ENCODE measurements at regions not wholly inside any gene's neighbourhood (a gene's known extent, or its start where the extent isn't known, plus 50 kb on each side); places are given as distances from the start of the nearest gene placed in this dataset.

DNA sequence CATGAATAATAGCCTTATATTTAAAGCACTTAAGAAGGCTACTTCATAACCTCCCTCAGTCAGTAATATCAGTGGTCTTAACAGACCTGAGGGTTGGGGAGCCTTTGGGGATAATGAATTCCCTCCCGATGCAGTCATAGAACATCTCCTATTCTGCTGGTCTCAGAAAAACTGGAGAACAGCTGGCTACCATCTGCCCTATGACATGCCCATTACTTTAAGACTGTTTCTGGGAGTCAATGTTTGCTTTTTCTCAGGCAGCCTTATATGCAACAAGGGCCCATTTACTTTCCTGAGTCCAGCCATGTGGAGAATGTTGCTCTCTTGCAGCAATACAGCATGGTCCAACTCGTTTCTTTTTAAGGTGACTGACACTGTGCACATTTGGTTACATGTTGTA is 161.7 kb upstream of the PARP11 start:
- H3K79me2 ChIP-seq (ENCODE audit: insufficient read depth, low read length): no peaks in the 10 kb centered on the region
- no peaks in the 10 kb centered on the region for H3K9me2 ChIP-seq (replicated peaks; ENCODE audit: insufficient read depth, low read length)
- H3F3A ChIP-seq (ENCODE audit: insufficient read depth): no peaks in the 10 kb centered on the region
- TF ChIP-seq, protein P1, sequence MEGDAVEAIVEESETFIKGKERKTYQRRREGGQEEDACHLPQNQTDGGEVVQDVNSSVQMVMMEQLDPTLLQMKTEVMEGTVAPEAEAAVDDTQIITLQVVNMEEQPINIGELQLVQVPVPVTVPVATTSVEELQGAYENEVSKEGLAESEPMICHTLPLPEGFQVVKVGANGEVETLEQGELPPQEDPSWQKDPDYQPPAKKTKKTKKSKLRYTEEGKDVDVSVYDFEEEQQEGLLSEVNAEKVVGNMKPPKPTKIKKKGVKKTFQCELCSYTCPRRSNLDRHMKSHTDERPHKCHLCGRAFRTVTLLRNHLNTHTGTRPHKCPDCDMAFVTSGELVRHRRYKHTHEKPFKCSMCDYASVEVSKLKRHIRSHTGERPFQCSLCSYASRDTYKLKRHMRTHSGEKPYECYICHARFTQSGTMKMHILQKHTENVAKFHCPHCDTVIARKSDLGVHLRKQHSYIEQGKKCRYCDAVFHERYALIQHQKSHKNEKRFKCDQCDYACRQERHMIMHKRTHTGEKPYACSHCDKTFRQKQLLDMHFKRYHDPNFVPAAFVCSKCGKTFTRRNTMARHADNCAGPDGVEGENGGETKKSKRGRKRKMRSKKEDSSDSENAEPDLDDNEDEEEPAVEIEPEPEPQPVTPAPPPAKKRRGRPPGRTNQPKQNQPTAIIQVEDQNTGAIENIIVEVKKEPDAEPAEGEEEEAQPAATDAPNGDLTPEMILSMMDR (IDR thresholded peaks at IDR 0.05; ENCODE audit: insufficient read depth, low read length, poor library complexity, severe bottlenecking): no peak
- TF ChIP-seq EZH2phosphoT487 (conservative IDR thresholded peaks at IDR 0.05; ENCODE audit: low read length): no peak
- H3K27me3 ChIP-seq (ENCODE audit: low read length): no peaks in the 10 kb centered on the region
- no peaks in the 10 kb centered on the region for H3K36me3 ChIP-seq (ENCODE audit: low read length)
- H3K4me2 ChIP-seq (ENCODE audit: low read depth, low read length, poor library complexity, severe bottlenecking): no peak overlapping the region
- no peaks in the 10 kb centered on the region for H4K20me1 ChIP-seq (ENCODE audit: low read depth, low read length)
- no peaks in the 10 kb centered on the region for H3K9me3 ChIP-seq (ENCODE audit: insufficient read depth, low read length)
- H2AFZ ChIP-seq (ENCODE audit: low read depth, low read length, severe bottlenecking): no peak overlapping the region
- no peak overlapping the region for H3K27ac ChIP-seq (ENCODE audit: low read depth, low read length)
- H3K4me3 ChIP-seq (ENCODE audit: insufficient read depth, low read length, poor library complexity, severe bottlenecking): no peak overlapping the region
- H3K9ac ChIP-seq (ENCODE audit: low read length): no peak overlapping the region

- H3K4me3 ChIP-seq (ENCODE audit: insufficient read depth, low read length, poor library complexity, severe bottlenecking): no peak overlapping the region
- no peaks in the 10 kb centered on the region for H3F3A ChIP-seq (ENCODE audit: insufficient read depth)
- no peaks in the 10 kb centered on the region for H3K9me2 ChIP-seq (replicated peaks; ENCODE audit: insufficient read depth, low read length)
- no peak overlapping the region for H2AFZ ChIP-seq (ENCODE audit: low read depth, low read length, severe bottlenecking)
- no peaks in the 10 kb centered on the region for H3K79me2 ChIP-seq (ENCODE audit: insufficient read depth, low read length)
- no peaks in the 10 kb centered on the region for H3K27me3 ChIP-seq (ENCODE audit: low read length)
- no peaks in the 10 kb centered on the region for H3K36me3 ChIP-seq (ENCODE audit: low read length)
- no peak overlapping the region for H3K4me2 ChIP-seq (ENCODE audit: low read depth, low read length, poor library complexity, severe bottlenecking)
- no peaks in the 10 kb centered on the region for H3K9me3 ChIP-seq (ENCODE audit: insufficient read depth, low read length)
- no peak overlapping the region for H3K27ac ChIP-seq (ENCODE audit: low read depth, low read length)
- no peak for TF ChIP-seq EZH2phosphoT487 (conservative IDR thresholded peaks at IDR 0.05; ENCODE audit: low read length)
- TF ChIP-seq, protein P1 (IDR thresholded peaks at IDR 0.05; ENCODE audit: insufficient read depth, low read length, poor library complexity, severe bottlenecking): no peak
- H4K20me1 ChIP-seq (ENCODE audit: low read depth, low read length): no peaks in the 10 kb centered on the region
- no peak overlapping the region for H3K9ac ChIP-seq (ENCODE audit: low read length)
Measured at GRCh38 chr12:4032924-4033615, 159.9 kb upstream of the PARP11 start.

DNA sequence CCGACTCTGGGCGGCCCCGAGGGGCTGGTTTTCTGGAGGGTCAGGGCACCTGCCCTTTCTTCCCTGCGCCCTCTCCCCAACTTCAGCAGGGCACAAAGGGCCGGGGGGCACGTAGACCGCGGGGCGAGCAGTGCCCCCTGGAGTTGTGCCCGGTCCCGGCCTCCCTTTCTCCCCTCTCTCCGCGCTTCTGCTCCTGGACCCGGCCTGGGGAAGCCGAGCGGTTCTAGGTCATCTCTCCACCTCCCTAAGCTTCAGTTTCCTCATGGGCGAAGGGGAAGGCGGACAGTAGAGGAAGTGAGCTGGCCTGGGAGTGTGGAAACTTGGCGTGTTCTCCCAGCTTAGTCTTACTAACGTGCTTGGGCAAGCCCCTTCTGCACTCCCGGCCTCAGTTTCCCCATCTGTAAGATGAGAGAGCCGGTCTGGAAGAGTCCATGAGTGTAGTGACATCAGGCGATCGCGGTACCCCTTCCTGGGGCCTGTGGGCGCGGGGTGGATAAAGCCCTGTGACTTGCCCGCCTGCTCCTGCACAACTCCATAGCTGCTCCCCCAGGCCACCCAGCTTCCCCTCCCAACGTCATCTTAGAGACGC is 158.6 kb upstream of the PARP11 start:
- Histone ChIP-seq H3F3A (ENCODE audit: insufficient read depth) (no peaks in the 10 kb centered on the region), H3K27ac (ENCODE audit: low read depth, low read length) (no peak overlapping the region), H3K4me2 (ENCODE audit: low read depth, low read length, poor library complexity, severe bottlenecking) (no peak overlapping the region), H2AFZ (ENCODE audit: low read depth, low read length, severe bottlenecking) (no peak overlapping the region), H3K9ac (ENCODE audit: low read length) (no peak overlapping the region), H3K9me2 (replicated peaks; ENCODE audit: insufficient read depth, low read length) (no peaks in the 10 kb centered on the region), H3K36me3 (ENCODE audit: low read length) (no peaks in the 10 kb centered on the region), H3K9me3 (ENCODE audit: insufficient read depth, low read length) (no peaks in the 10 kb centered on the region), H4K20me1 (ENCODE audit: low read depth, low read length) (no peaks in the 10 kb centered on the region), H3K27me3 (ENCODE audit: low read length) (no peaks in the 10 kb centered on the region), H3K4me3 (ENCODE audit: insufficient read depth, low read length, poor library complexity, severe bottlenecking) (no peak overlapping the region), H3K79me2 (ENCODE audit: insufficient read depth, low read length) (no peaks in the 10 kb centered on the region)
- TF ChIP-seq, protein P1 (IDR thresholded peaks at IDR 0.05; ENCODE audit: insufficient read depth, low read length, poor library complexity, severe bottlenecking): no peak
- TF ChIP-seq EZH2phosphoT487 (conservative IDR thresholded peaks at IDR 0.05; ENCODE audit: low read length): no peak

All from SU-DHL-6 (cell line).